KBM-7 (cell line): ENCODE measurements at regions not wholly inside any gene's neighbourhood (a gene's known extent, or its start where the extent isn't known, plus 50 kb on each side); places are given as distances from the start of the nearest gene placed in this dataset.

Source experiments
- DNase-seq: peaks from one replicate; pipeline ENCODE4 v3.0.0-alpha.2; 2015
- in situ Hi-C: fragments of 300-500 bp; cut with MboI; formaldehyde crosslinking; loops from 2 replicates; pipeline ENCODE4 v1.14.3; 2020; ENCODE audit warnings: low sequenced_read_pairs, low pct_unique_long_range_greater_than_20kb, mixed read lengths

- no peak for DNase-seq
- in situ Hi-C loops: loop anchor here (25.0 kb wide), 1 partner anchor 1119 kb away; no protein-coding TSS in a partner anchor
Measured at GRCh38 chr3:70543493-70543892, 231.1 kb upstream of the MDFIC2 start.

DNA sequence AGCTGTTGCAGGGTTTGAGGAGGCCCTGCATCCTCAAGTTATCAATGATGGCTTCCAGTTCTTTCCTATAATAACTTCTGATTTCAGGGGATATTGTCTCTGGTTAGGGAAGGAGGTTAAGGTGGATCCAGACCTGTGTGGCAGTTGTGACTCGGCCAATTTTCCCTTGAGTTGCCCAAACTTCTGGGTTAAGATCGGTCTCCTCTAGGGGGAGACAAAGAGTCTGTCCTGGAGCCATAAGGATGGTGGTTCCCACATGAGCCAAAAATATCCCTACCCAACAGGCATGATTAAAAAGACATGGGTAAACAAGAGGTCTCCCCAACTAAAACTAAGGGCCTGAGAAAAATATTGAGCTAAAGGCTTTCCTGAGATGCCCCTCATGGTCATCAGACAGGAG is 227.5 kb upstream of the MDFIC2 start:
- peak; percentile 13 for DNase-seq
- in situ Hi-C loops: loop anchor here (25.0 kb wide), 1 partner anchor 1122 kb away; no protein-coding TSS in a partner anchor

DNA sequence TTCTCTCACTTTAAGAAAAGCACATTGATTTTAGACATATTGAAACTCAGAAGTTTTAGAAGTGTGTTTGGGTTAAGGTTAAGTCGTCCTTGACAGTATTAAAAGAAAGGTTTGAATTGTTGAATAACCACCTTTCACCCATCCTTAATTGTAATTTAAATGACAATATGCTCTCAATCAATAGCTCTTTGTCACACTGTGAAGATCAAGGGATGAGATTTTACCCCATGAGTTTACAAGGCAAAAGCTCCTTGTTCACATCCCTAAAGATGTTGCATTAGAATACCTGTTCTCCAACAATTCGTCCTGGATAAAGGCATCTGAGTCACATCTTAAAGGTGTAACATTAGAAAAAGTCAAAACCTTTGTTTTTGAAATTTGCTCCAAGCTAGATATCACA is 220.4 kb upstream of the MDFIC2 start:
- in situ Hi-C loops: loop anchor here (25.0 kb wide), 1 partner anchor 1129 kb away; no protein-coding TSS in a partner anchor
- DNase-seq: no peak

DNA sequence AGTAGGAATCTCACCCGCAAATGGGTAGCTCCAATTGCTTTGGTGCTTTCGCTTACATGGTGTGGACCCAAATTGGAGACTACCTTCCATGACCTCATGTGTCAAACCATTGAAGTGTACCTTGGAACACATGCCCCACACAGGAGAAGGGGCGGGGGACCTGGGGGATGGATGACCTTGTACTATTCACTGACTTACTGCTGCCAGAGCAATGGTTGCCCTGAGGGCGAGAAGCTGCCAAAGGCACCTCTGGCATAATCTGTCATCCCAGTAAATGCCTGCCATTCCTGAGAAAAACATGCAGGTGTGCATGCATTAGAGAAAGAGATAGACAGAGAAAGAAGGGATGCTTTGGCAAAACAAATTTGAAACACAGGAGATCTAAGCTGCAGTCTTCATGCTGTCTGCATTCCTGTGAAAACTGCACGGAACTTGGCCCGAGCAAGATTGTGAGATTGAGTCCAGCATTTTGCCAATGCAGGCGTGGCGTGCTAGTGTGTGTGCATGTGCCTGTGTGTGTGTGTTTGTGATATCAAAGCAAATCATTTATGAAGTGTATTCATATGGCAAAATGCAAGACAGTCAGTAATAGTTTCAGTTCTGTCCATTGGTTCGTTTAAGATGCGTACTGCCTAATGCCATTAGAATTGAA is 219.5 kb upstream of the MDFIC2 start:
- DNase-seq: no peak
- in situ Hi-C loops: loop anchor here (25.0 kb wide), 1 partner anchor 1130 kb away; no protein-coding TSS in a partner anchor

- in situ Hi-C loops: loop anchor here (25.0 kb wide), 1 partner anchor 1131 kb away; no protein-coding TSS in a partner anchor
- DNase-seq: peak; percentile 58
Measured at GRCh38 chr3:70531063-70531657, 218.7 kb upstream of the MDFIC2 start.

- in situ Hi-C loops: loop anchor here (25.0 kb wide), 1 partner anchor 1132 kb away; no protein-coding TSS in a partner anchor
- no peak for DNase-seq
Measured at GRCh38 chr3:70530626-70531025, 218.2 kb upstream of the MDFIC2 start.

- DNase-seq: no peak
- in situ Hi-C loops: loop anchor here (25.0 kb wide), 1 partner anchor 1135 kb away; no protein-coding TSS in a partner anchor
Measured at GRCh38 chr3:70527026-70527425, 214.6 kb upstream of the MDFIC2 start.

- DNase-seq: no peak
- in situ Hi-C loops: no loop called here
Measured at GRCh38 chr3:70519913-70520659, 207.6 kb upstream of the MDFIC2 start.

DNA sequence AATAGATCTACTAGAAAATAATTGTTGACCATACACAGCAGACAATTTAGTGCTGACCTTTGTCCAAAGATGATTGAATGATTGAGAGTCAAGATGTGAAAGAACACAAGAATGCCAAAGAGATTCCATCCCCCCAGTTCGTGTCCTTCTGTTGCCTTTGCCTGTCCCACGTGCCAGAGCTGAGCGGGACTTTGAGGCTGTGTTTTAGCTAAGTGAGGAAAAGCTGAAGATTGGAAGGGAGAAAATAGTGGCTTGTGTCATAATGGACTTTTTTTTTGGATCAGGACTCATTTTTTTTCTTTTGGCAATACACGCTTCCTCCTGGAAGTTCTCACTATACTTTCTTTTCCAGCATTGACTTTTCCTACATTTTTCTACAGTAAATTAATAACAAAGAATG is 206.6 kb upstream of the MDFIC2 start:
- DNase-seq: no peak
- in situ Hi-C loops: no loop called here

DNA sequence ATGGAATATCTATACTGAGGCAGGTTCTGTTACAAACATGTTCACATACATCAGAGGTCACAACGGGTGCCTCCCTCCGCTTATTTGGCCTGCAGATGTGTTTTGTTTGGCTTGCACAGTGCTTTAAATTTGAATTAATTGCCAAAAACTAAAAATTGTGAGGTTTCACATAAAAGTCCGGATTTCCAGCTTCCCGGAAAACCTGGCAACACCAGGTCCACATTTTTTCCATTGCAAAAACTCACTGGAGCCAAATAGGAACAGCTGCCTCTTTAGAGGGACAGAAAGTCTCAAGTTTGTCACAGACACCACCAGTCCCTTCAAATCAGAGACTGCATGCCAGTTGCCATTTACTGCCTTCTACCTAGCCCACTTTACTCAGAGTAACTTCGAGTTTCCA is 205.9 kb upstream of the MDFIC2 start:
- no peak for DNase-seq
- in situ Hi-C loops: no loop called here

- DNase-seq: no peak
- in situ Hi-C loops: no loop called here
Measured at GRCh38 chr3:70517124-70517890, 204.9 kb upstream of the MDFIC2 start.

- no peak for DNase-seq
- in situ Hi-C loops: no loop called here
Measured at GRCh38 chr3:70516076-70516475, 203.6 kb upstream of the MDFIC2 start.

GRCh38 chr3:70507486-70507885 is 195.0 kb upstream of the MDFIC2 start:
- no peak for DNase-seq
- in situ Hi-C loops: no loop called here

DNA sequence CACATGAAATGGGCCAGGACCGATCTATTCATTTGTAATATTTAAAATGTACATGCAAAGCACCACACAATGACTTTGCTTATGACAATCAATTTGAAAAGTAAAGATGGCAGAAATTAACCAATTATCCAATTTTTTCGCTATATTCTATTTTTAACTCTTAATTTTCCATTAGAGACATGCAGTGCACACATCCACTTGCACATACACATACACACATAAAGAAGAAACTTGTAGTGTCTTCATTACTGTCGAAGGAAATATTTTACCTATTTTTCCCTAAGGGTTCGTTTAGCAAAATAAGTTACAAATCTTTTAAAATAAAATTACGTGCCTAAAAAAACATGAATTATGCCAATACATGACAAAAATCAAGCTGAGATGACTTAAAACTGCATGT is 194.3 kb upstream of the MDFIC2 start:
- in situ Hi-C loops: no loop called here

GRCh38 chr3:70501561-70501960 is 189.1 kb upstream of the MDFIC2 start:
- in situ Hi-C loops: no loop called here
- peak; percentile 3 for DNase-seq

More for the DNA sequence above, 194.3 kb upstream of the MDFIC2 start:
- no peak for DNase-seq

GRCh38 chr3:70488816-70489215 is 176.4 kb upstream of the MDFIC2 start:
- in situ Hi-C loops: no loop called here
- DNase-seq: no peak

DNA sequence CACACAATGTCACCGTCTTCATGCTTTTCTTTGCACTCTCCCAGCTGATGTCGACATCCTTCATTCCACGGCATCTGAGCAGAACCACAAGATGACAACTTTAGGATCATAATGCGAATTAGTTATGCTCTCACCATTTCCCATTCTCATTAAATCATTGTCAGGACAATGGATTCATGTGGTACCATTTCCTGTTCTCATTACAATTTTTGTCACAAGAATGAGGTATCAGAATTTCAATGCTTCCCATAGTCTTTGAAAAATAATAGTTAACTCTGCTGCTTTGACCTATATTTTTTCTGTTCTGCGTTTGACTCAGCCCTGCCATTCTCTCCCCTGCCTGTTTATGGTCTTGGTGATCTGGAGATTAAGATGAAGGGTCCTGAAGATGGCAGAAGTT is 175.7 kb upstream of the MDFIC2 start:
- in situ Hi-C loops: no loop called here
- no peak for DNase-seq

DNA sequence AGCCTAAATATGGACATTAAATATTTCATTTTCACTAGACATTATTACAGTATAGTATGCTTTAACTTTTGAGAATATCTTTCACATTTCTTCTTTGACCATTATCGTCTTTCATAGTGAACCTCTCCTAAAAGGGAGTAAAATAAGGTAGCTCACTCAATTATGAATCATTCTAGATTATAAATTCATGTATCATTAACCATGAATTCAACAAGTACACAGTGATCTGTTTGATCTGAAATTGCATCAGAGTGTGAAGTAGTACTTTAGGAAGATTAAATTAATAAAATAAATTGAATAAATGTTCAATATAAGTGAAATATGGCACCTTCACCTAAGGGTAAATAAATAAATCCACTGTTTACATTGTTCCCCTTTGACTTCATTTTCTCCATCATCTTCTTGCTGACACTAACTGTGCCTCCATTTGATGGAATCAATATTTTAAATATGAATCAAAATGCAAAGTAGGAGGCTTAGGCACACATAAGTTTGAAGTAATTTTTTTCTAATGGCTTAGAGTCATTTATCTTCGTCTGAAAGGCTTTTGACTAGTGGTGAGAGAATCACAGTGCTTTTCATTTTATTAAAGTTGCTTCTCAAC is 174.1 kb upstream of the MDFIC2 start:
- in situ Hi-C loops: no loop called here
- DNase-seq: no peak

DNA sequence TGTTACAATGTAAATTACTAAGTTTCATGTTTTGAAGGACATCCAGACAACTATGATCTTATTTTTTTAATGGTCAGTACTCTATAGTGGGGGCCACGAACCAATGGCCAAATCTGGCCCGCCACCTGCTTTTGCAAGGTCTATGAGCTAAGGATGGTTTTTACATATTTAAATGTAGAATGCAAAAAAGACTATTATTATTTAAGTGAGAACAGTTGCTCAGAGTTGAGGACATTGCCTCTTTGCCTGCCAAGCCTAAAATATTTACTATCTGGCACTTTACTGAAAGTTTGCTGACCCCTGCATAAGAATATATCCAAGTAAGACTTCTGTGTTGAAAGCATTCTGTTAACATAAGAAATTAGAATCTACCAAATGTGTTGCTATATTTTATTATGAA is 163.7 kb upstream of the MDFIC2 start:
- no peak for DNase-seq
- in situ Hi-C loops: no loop called here
